ENCODE measurements at regions not wholly inside any gene's neighbourhood (a gene's known extent, or its start where the extent isn't known, plus 50 kb on each side); places are given as distances from the start of the nearest gene placed in this dataset.

- Histone ChIP-seq H3K27me3 (ENCODE audit: insufficient read depth, insufficient read length) (no peaks in the 10 kb centered on the region), H3K4me1 (ENCODE audit: insufficient read depth, insufficient read length) (peaks cover 5% of the 10 kb centered on the region), H3K4me3 (ENCODE audit: insufficient read length, low read depth) (no peak overlapping the region), H3K9ac (ENCODE audit: insufficient read length, low read depth) (no peak overlapping the region), H3K36me3 (ENCODE audit: insufficient read depth, insufficient read length, low read length) (no peaks in the 10 kb centered on the region), H3K9me3 (ENCODE audit: insufficient read depth, low read length) (peaks cover 27% of the 10 kb centered on the region)
- DNase-seq (ENCODE audit: low read depth, low spot score), result no peak
- TF ChIP-seq ZNF274 (IDR thresholded peaks at IDR 0.05; ENCODE audit: low read depth, low read length) (no peak), SUZ12 (IDR thresholded peaks at IDR 0.05; ENCODE audit: extremely low read depth, insufficient read depth, insufficient read length) (no peak), YY1 (IDR thresholded peaks at IDR 0.05; ENCODE audit: insufficient read depth, insufficient read length) (no peak)
Measured at GRCh38 chr12:111138016-111138415, 217.6 kb upstream of the MYL2 start.

DNA sequence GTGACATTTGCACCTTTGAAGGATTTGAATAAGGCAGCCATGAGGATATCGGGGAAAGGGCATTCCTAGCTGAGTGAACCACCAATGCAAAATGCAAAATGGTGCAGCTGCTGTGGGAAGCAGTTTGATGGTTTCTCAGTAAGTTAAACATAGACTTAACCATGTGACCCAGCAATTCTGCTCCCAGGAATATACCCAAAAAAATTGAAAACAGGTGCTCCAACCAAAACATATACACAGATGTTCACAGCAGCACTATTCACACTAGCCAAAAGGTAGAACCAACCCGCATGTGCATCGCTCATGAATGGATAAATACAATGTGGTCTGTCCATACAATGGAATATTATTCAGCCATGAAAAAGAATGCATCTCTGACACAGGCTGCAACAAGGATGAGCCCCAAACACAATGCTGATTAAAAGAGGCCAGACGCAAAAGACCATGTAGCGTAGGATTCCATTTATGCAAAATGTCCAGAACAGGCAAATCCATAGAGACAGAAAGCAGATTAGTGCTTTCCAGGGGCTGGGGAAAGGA lies 215.0 kb upstream of the MYL2 start:
- H3K4me1 ChIP-seq (ENCODE audit: insufficient read depth, insufficient read length), result peaks cover 3% of the 10 kb centered on the region
- H3K27me3 ChIP-seq (ENCODE audit: insufficient read depth, insufficient read length), result no peaks in the 10 kb centered on the region
- peaks cover 47% of the 10 kb centered on the region for H3K9me3 ChIP-seq (ENCODE audit: insufficient read depth, low read length)
- no peaks in the 10 kb centered on the region for H3K36me3 ChIP-seq (ENCODE audit: insufficient read depth, insufficient read length, low read length)
- H3K9ac ChIP-seq (ENCODE audit: insufficient read length, low read depth), result no peak overlapping the region
- TF ChIP-seq SUZ12 (IDR thresholded peaks at IDR 0.05; ENCODE audit: extremely low read depth, insufficient read depth, insufficient read length), result no peak
- TF ChIP-seq ZNF274 (IDR thresholded peaks at IDR 0.05; ENCODE audit: low read depth, low read length), result no peak
- TF ChIP-seq YY1 (IDR thresholded peaks at IDR 0.05; ENCODE audit: insufficient read depth, insufficient read length), result no peak
- H3K4me3 ChIP-seq (ENCODE audit: insufficient read length, low read depth), result no peak overlapping the region
- DNase-seq (ENCODE audit: low read depth, low spot score), result no peak

DNA sequence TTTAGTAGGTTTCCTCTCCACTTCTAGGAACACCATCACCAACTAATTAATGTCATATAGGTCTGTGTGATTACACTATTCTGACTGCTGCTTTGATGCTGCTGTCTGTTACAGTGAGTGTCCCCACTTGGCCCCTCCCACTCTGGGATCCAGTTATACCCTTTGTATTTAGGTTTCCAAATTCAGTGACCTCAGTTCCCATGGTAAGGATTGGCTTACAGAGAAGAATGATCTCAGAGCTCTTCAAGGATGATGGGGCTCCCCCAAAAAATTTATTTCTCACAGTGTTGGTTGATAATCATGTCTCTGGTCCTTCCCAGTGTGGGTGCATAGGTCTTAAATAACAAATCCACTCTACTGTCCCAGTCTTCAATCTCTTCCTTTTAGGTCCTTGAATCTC lies 210.0 kb upstream of the MYL2 start:
- no peak overlapping the region for H3K4me3 ChIP-seq (ENCODE audit: insufficient read length, low read depth)
- H3K9ac ChIP-seq (ENCODE audit: insufficient read length, low read depth), result no peak overlapping the region
- H3K4me1 ChIP-seq (ENCODE audit: insufficient read depth, insufficient read length), result no peaks in the 10 kb centered on the region
- DNase-seq (ENCODE audit: low read depth, low spot score), result no peak
- H3K27me3 ChIP-seq (ENCODE audit: insufficient read depth, insufficient read length), result no peaks in the 10 kb centered on the region
- TF ChIP-seq SUZ12 (IDR thresholded peaks at IDR 0.05; ENCODE audit: extremely low read depth, insufficient read depth, insufficient read length) (no peak), ZNF274 (IDR thresholded peaks at IDR 0.05; ENCODE audit: low read depth, low read length) (no peak), YY1 (IDR thresholded peaks at IDR 0.05; ENCODE audit: insufficient read depth, insufficient read length) (no peak)
- H3K36me3 ChIP-seq (ENCODE audit: insufficient read depth, insufficient read length, low read length), result no peaks in the 10 kb centered on the region
- peaks cover 44% of the 10 kb centered on the region for H3K9me3 ChIP-seq (ENCODE audit: insufficient read depth, low read length)

DNA sequence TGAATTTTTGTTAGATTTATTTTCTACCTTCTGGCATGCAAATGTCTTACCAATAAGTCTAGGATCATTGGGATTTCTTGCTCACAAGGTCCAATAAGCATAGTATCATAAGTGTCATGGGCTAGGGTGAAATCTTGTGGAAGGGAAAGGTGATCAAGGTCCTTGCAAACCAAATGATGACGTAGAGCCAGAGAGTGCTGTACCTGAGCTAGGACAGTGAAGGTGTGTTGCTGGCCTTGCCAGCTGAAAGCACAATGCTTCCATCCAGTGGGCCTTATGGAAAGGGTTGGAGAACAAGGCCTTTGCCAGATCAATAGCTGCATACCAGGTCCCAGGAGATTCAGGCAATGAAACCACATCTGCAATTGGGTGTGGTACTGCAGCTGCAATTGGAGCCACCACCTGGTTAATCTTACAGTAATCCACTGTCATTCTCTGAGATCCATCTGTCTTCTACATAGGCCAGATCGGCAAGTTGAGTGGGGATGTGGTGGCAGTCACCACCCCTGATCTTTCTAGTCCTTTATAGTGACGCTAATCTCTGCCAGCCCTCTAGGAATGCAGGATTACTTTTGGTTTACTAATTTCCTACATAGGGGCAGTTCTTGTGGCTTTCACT lies 208.9 kb upstream of the MYL2 start:
- no peak for DNase-seq (ENCODE audit: low read depth, low spot score)
- Histone ChIP-seq H3K4me1 (ENCODE audit: insufficient read depth, insufficient read length) (no peaks in the 10 kb centered on the region), H3K9ac (ENCODE audit: insufficient read length, low read depth) (no peak overlapping the region), H3K27me3 (ENCODE audit: insufficient read depth, insufficient read length) (no peaks in the 10 kb centered on the region), H3K4me3 (ENCODE audit: insufficient read length, low read depth) (no peak overlapping the region), H3K36me3 (ENCODE audit: insufficient read depth, insufficient read length, low read length) (no peaks in the 10 kb centered on the region), H3K9me3 (ENCODE audit: insufficient read depth, low read length) (peaks cover 34% of the 10 kb centered on the region)
- no peak for TF ChIP-seq YY1 (IDR thresholded peaks at IDR 0.05; ENCODE audit: insufficient read depth, insufficient read length)
- TF ChIP-seq ZNF274 (IDR thresholded peaks at IDR 0.05; ENCODE audit: low read depth, low read length), result no peak
- no peak for TF ChIP-seq SUZ12 (IDR thresholded peaks at IDR 0.05; ENCODE audit: extremely low read depth, insufficient read depth, insufficient read length)

DNA sequence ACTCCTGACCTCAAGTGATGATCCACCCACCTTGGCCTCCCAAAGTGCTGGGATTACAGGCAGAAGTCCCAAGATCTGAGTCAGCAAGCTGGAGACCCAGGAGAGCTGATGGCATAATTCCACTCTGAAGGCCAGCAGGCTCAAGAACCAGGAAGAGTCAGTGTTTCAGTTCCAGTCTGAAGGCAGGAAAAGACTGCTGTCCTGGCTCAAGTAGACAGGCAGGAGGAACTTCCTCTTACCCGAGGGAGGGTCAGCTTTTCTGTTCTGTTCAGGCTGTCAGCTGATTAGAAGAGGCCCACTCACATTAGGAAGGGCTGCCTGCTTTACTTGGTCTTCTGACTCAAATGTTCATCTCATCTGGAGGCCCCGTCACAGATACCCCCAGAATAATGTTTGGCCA lies 206.0 kb upstream of the MYL2 start:
- TF ChIP-seq ZNF274 (IDR thresholded peaks at IDR 0.05; ENCODE audit: low read depth, low read length) (no peak), YY1 (IDR thresholded peaks at IDR 0.05; ENCODE audit: insufficient read depth, insufficient read length) (no peak), SUZ12 (IDR thresholded peaks at IDR 0.05; ENCODE audit: extremely low read depth, insufficient read depth, insufficient read length) (no peak)
- Histone ChIP-seq H3K27me3 (ENCODE audit: insufficient read depth, insufficient read length) (no peaks in the 10 kb centered on the region), H3K9me3 (ENCODE audit: insufficient read depth, low read length) (peaks cover 7% of the 10 kb centered on the region; the same call in 1 of the 2 replicates), H3K9ac (ENCODE audit: insufficient read length, low read depth) (no peak overlapping the region), H3K4me1 (ENCODE audit: insufficient read depth, insufficient read length) (no peaks in the 10 kb centered on the region), H3K36me3 (ENCODE audit: insufficient read depth, insufficient read length, low read length) (no peaks in the 10 kb centered on the region), H3K4me3 (ENCODE audit: insufficient read length, low read depth) (no peak overlapping the region)
- no peak for DNase-seq (ENCODE audit: low read depth, low spot score)

DNA sequence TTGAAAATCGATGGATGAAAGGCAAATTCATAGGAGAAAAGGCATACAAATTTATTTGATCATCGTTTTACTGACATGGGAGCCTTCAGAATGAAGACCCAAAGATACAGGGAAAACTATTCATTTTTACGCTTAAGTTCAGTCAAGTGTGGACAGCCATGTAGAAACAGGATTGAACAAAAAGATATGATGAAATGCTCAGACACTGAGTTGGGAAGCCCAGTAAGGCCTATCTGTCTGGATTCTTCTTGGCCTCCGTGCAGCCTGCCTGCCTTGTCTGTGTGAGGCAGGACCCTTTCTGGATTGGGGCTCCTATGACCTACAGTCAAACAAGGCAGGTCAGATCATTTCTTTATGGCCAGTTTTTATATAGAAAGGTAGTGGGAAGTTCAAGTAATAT lies 203.8 kb upstream of the MYL2 start:
- H3K9me3 ChIP-seq (ENCODE audit: insufficient read depth, low read length), result no peaks in the 10 kb centered on the region
- peaks cover 7% of the 10 kb centered on the region for H3K4me1 ChIP-seq (ENCODE audit: insufficient read depth, insufficient read length)
- no peak overlapping the region for H3K9ac ChIP-seq (ENCODE audit: insufficient read length, low read depth)
- H3K36me3 ChIP-seq (ENCODE audit: insufficient read depth, insufficient read length, low read length), result no peaks in the 10 kb centered on the region
- DNase-seq (ENCODE audit: low read depth, low spot score), result no peak
- no peaks in the 10 kb centered on the region for H3K27me3 ChIP-seq (ENCODE audit: insufficient read depth, insufficient read length)
- H3K4me3 ChIP-seq (ENCODE audit: insufficient read length, low read depth), result no peak overlapping the region
- TF ChIP-seq YY1 (IDR thresholded peaks at IDR 0.05; ENCODE audit: insufficient read depth, insufficient read length) (no peak), ZNF274 (IDR thresholded peaks at IDR 0.05; ENCODE audit: low read depth, low read length) (no peak), SUZ12 (IDR thresholded peaks at IDR 0.05; ENCODE audit: extremely low read depth, insufficient read depth, insufficient read length) (no peak)

- Histone ChIP-seq H3K36me3 (ENCODE audit: insufficient read depth, insufficient read length, low read length) (no peaks in the 10 kb centered on the region), H3K9ac (ENCODE audit: insufficient read length, low read depth) (no peak overlapping the region), H3K4me3 (ENCODE audit: insufficient read length, low read depth) (no peak overlapping the region), H3K9me3 (ENCODE audit: insufficient read depth, low read length) (no peaks in the 10 kb centered on the region), H3K27me3 (ENCODE audit: insufficient read depth, insufficient read length) (no peaks in the 10 kb centered on the region), H3K4me1 (ENCODE audit: insufficient read depth, insufficient read length) (peaks cover 7% of the 10 kb centered on the region)
- TF ChIP-seq ZNF274 (IDR thresholded peaks at IDR 0.05; ENCODE audit: low read depth, low read length), result no peak
- no peak for TF ChIP-seq SUZ12 (IDR thresholded peaks at IDR 0.05; ENCODE audit: extremely low read depth, insufficient read depth, insufficient read length)
- TF ChIP-seq YY1 (IDR thresholded peaks at IDR 0.05; ENCODE audit: insufficient read depth, insufficient read length), result no peak
- no peak for DNase-seq (ENCODE audit: low read depth, low spot score)
Measured at GRCh38 chr12:111123390-111123789, 203.0 kb upstream of the MYL2 start.
